GM19372 (cell line): ENCODE measurements at regions not wholly inside any gene's neighbourhood (a gene's known extent, or its start where the extent isn't known, plus 50 kb on each side); places are given as distances from the start of the nearest gene placed in this dataset.

Experiments used
- ATAC-seq: cut with Tn5 transposase; IDR thresholded peaks from one replicate; pipeline ENCODE4 v1.9.1; 2021; ENCODE audit warnings: mild to moderate bottlenecking, low read depth, moderate library complexity; ENCODE audit not compliant: unreplicated experiment

- no peak for ATAC-seq
These were observed 55.9 kb upstream of the VWC2 start for GRCh38 chr7:49717547-49717946.

GRCh38 chr7:49718760-49719159, 54.7 kb upstream of the VWC2 start:
- ATAC-seq = no peak

- ATAC-seq = no peak
These were observed 52.0 kb upstream of the VWC2 start for GRCh38 chr7:49721441-49721840.
